Prostate gland (tissue), 2 donors: ENCODE measurements at regions not wholly inside any gene's neighbourhood (a gene's known extent, or its start where the extent isn't known, plus 50 kb on each side); places are given as distances from the start of the nearest gene placed in this dataset.

Experiments used
- POLR2A ChIP-seq: fragments of 450-650 bp; IDR thresholded peaks from one replicate; pipeline ENCODE4 v1.6.1; 2016; ENCODE audit warnings: antibody characterized with exemption, mild to moderate bottlenecking
- TF ChIP-seq, protein P1 (sequence below), 4 experiments: fragments of 200-600 bp in 2 of 4; fragments of 450-650 bp in 2 of 4; sonication (generic) in 2 of 4; IDR thresholded peaks; 1 replicate in 3 of 4; 2 replicates in 1 of 4; pipeline ENCODE4 v1.5.1; 2016 to 2019; ENCODE audit warnings: antibody characterized with exemption in 4 of 4, mild to moderate bottlenecking in 2 of 4, moderate library complexity in 2 of 4

GRCh38 chr4:53816561-53816960, 225.3 kb upstream of the LNX1 start:
- TF ChIP-seq, protein P1, sequence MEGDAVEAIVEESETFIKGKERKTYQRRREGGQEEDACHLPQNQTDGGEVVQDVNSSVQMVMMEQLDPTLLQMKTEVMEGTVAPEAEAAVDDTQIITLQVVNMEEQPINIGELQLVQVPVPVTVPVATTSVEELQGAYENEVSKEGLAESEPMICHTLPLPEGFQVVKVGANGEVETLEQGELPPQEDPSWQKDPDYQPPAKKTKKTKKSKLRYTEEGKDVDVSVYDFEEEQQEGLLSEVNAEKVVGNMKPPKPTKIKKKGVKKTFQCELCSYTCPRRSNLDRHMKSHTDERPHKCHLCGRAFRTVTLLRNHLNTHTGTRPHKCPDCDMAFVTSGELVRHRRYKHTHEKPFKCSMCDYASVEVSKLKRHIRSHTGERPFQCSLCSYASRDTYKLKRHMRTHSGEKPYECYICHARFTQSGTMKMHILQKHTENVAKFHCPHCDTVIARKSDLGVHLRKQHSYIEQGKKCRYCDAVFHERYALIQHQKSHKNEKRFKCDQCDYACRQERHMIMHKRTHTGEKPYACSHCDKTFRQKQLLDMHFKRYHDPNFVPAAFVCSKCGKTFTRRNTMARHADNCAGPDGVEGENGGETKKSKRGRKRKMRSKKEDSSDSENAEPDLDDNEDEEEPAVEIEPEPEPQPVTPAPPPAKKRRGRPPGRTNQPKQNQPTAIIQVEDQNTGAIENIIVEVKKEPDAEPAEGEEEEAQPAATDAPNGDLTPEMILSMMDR (IDR thresholded peaks at IDR 0.05), result no peak
- no peak for TF ChIP-seq POLR2A
